Fibroblast of the aortic adventitia (primary cell): ENCODE measurements at regions not wholly inside any gene's neighbourhood (a gene's known extent, or its start where the extent isn't known, plus 50 kb on each side); places are given as distances from the start of the nearest gene placed in this dataset.

Source experiments
- DNase-seq: peaks from one replicate; pipeline ENCODE4 v3.0.0-alpha.2; 2010; ENCODE audit warnings: low read depth
- H3K4me3 ChIP-seq: 2 replicates; pipeline ENCODE4 v1.5.1; 2011; ENCODE audit warnings: low read depth, mild to moderate bottlenecking, control low read depth, low read length, moderate library complexity
- CTCF ChIP-seq: IDR thresholded peaks from 2 replicates; pipeline ENCODE4 v1.5.1; 2011; ENCODE audit warnings: mild to moderate bottlenecking, low read length, control low read depth, inconsistent platforms; ENCODE audit not compliant: insufficient read depth

GRCh38 chr10:107485019-107485418 is 320.5 kb upstream of the SORCS1 start:
- no peak for TF ChIP-seq CTCF
- DNase-seq, result no peak
- H3K4me3 ChIP-seq, result no peak overlapping the region

- no peak overlapping the region for H3K4me3 ChIP-seq
- DNase-seq, result no peak
- no peak for TF ChIP-seq CTCF
These were observed 317.4 kb upstream of the SORCS1 start for GRCh38 chr10:107481881-107482280.

GRCh38 chr10:107481224-107481623 is 316.7 kb upstream of the SORCS1 start:
- TF ChIP-seq CTCF, result no peak
- no peak for DNase-seq
- no peak overlapping the region for H3K4me3 ChIP-seq

- no peak for DNase-seq
- no peak overlapping the region for H3K4me3 ChIP-seq
- no peak for TF ChIP-seq CTCF
These were observed 316.3 kb upstream of the SORCS1 start for GRCh38 chr10:107480781-107481180.

- no peak overlapping the region for H3K4me3 ChIP-seq
- no peak for DNase-seq
- no peak for TF ChIP-seq CTCF
These were observed 312.8 kb upstream of the SORCS1 start for GRCh38 chr10:107477266-107477665.

- no peak for DNase-seq
- no peak for TF ChIP-seq CTCF
- no peak overlapping the region for H3K4me3 ChIP-seq
These were observed 311.9 kb upstream of the SORCS1 start for GRCh38 chr10:107476408-107476807.

GRCh38 chr10:107474650-107475049 is 310.1 kb upstream of the SORCS1 start:
- H3K4me3 ChIP-seq, result no peak overlapping the region
- no peak for TF ChIP-seq CTCF
- no peak for DNase-seq
